Mucosa of descending colon (tissue), 3 donors: ENCODE measurements at regions not wholly inside any gene's neighbourhood (a gene's known extent, or its start where the extent isn't known, plus 50 kb on each side); places are given as distances from the start of the nearest gene placed in this dataset.
A peak's percentile ranks its signal among the peaks of the same experiment; 100 is the strongest.

Source experiments
- ATAC-seq: fragments of 200-7000 bp; cut with Tn5 transposase; one replicate; pipeline ENCODE4 v1.9.1; 2020; ENCODE audit warnings: mild to moderate bottlenecking, moderate library complexity
- DNase-seq, 3 donors: peaks; one replicate each; pipeline ENCODE4 v3.0.0-alpha.2; 2020
- H3K36me3 ChIP-seq: fragments of 200-600 bp; one replicate; pipeline ENCODE4 v1.8.0; 2021; ENCODE audit warnings: low read depth, mild to moderate bottlenecking
- H3K4me1 ChIP-seq: fragments of 200-600 bp; one replicate; pipeline ENCODE4 v1.8.0; 2021; ENCODE audit warnings: low read depth, mild to moderate bottlenecking
- H3K4me3 ChIP-seq: fragments of 200-600 bp; one replicate; pipeline ENCODE4 v1.8.0; 2021; ENCODE audit warnings: mild to moderate bottlenecking
- H3K9me3 ChIP-seq: fragments of 200-600 bp; one replicate; pipeline ENCODE4 v1.8.0; 2021; ENCODE audit warnings: mild to moderate bottlenecking
- intact Hi-C, 2 donors: fragments of 100-400 bp; cut with DNase I in 1 of 2; cut with micrococcal nuclease in 1 of 2; formaldehyde crosslinking; loops; one replicate each; pipeline versions ENCODE4 v1.11.0 to v1.11.1; 2022; cut with DNase I, micrococcal nuclease
- TF ChIP-seq, protein P1 (sequence below): fragments of 200-600 bp; IDR thresholded peaks from one replicate; pipeline ENCODE4 v1.8.0; 2022; ENCODE audit warnings: antibody characterized with exemption, mild to moderate bottlenecking
- donor health status: DM: no; HTN: no; CAD: no; lungs with moderate emphysema.
- donor health status: DM: no; HTN: no; CAD: no.
- donor health status: DM: no; HTN: yes; CAD: no.

DNA sequence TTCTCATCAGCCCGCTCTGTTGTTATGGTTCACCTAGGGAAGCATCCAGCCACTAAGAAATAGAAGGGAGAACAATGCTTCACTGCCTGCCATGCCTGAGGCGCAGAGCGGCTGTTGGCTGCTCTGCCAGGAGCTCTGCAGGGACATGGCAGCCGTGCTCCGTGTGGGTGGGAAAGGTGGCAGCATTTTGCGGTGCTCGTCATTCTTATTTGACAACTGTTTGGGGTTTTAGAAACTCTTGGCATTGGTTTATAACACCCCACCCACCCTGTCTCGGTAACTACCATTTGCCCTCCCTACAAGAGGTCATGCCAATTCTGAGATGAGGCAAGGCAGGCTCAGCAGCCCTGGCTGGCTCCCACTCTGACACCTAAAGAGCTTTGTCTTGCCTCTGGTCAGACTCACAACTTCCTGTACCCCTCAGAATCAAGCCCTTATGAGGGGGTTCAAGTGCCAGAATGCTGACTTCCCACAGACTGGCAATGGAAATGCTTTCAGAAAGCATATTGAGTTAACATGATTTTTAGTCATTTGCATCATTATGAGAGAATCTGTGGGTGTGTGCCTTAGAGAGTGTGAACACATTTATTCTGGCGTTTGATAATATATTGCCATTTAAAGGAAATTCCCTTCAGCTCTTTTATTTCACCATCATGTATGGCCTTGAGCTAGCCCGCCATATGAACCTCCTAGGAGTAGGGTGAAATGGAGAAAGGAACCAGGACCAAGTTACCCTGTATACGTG is 288.0 kb upstream of the ANKRD55 start:
- no peaks in the 10 kb centered on the region for H3K9me3 ChIP-seq
- H3K36me3 ChIP-seq = no peaks in the 10 kb centered on the region
- DNase-seq = no peak
- ATAC-seq = no peak
- no peaks in the 10 kb centered on the region for H3K4me1 ChIP-seq
- no peak overlapping the region for H3K4me3 ChIP-seq
- TF ChIP-seq, protein P1, sequence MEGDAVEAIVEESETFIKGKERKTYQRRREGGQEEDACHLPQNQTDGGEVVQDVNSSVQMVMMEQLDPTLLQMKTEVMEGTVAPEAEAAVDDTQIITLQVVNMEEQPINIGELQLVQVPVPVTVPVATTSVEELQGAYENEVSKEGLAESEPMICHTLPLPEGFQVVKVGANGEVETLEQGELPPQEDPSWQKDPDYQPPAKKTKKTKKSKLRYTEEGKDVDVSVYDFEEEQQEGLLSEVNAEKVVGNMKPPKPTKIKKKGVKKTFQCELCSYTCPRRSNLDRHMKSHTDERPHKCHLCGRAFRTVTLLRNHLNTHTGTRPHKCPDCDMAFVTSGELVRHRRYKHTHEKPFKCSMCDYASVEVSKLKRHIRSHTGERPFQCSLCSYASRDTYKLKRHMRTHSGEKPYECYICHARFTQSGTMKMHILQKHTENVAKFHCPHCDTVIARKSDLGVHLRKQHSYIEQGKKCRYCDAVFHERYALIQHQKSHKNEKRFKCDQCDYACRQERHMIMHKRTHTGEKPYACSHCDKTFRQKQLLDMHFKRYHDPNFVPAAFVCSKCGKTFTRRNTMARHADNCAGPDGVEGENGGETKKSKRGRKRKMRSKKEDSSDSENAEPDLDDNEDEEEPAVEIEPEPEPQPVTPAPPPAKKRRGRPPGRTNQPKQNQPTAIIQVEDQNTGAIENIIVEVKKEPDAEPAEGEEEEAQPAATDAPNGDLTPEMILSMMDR = no peak
- intact Hi-C loops = no loop called here

DNA sequence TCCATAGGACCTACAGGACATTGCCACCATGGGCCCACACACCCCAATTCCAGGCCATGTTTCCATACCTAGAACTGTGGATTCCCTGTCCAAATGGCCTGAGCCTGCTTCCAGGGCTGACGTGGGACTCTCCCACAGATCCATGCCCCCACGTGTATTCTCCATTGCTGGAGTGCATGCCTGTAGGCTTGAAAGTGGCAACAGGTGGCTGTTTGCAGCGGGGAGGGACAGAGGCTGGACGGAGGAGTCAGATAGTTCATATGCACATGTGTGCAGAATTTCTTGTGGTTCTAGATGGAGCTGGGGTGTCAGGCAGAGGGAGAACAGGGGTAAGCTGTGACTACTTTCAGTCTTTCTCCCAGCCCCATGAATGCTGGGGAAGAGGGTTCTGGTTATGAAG is 285.7 kb upstream of the ANKRD55 start:
- TF ChIP-seq, protein P1 = no peak
- no peaks in the 10 kb centered on the region for H3K9me3 ChIP-seq
- no peaks in the 10 kb centered on the region for H3K36me3 ChIP-seq
- no peak for DNase-seq
- intact Hi-C loops = no loop called here
- no peak overlapping the region for H3K4me3 ChIP-seq
- H3K4me1 ChIP-seq = no peaks in the 10 kb centered on the region
- ATAC-seq = no peak

DNA sequence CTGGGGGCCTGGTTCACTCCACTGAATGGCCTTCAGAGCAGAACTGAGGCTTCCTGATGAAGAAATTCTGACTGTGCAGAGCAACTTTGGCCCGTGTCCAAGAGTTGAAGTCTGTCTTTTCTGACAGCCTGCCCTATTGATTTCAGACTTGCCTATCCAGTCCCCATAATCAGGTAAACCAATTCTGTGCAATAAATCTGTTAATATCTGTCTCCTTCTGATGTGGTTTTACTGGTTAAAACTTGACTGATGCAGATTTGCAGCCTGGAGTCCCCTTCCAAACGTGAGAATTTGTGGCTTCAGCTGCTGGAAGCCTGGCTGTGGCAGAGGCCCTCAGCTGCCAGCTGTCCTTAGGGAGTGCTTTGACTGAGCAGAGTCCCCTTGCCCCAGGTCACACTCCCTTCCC is 283.9 kb upstream of the ANKRD55 start:
- TF ChIP-seq, protein P1 = no peak
- Histone ChIP-seq H3K4me1 (no peaks in the 10 kb centered on the region), H3K9me3 (no peaks in the 10 kb centered on the region), H3K4me3 (no peak overlapping the region), H3K36me3 (no peaks in the 10 kb centered on the region)
- ATAC-seq (no peak), DNase-seq (peak in 1 of 3 donors; percentile 32)
- intact Hi-C loops = no loop called here

DNA sequence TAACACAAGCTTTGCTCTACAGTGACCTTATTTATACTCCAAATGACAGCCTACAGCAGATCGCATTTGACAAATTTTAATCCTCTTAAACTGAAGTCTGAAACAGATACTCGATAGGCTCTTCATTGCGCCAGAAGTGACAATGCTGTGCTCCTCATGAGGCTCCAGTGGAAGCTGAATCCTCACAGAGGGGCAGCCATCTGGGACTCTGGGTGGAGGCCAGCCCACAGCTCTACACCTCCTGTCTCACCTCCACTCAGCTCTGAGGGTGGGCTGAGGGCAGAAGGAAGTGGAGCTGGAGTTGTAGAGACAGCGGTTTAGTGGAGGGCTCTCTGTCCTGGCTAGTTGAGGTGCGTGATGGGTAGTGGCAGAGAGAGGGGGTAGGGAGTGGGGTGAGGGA is 283.3 kb upstream of the ANKRD55 start:
- H3K4me3 ChIP-seq = no peak overlapping the region
- TF ChIP-seq, protein P1 = no peak
- DNase-seq = no peak
- no peaks in the 10 kb centered on the region for H3K36me3 ChIP-seq
- no peak for ATAC-seq
- no peaks in the 10 kb centered on the region for H3K9me3 ChIP-seq
- H3K4me1 ChIP-seq = no peaks in the 10 kb centered on the region
- intact Hi-C loops = no loop called here

DNA sequence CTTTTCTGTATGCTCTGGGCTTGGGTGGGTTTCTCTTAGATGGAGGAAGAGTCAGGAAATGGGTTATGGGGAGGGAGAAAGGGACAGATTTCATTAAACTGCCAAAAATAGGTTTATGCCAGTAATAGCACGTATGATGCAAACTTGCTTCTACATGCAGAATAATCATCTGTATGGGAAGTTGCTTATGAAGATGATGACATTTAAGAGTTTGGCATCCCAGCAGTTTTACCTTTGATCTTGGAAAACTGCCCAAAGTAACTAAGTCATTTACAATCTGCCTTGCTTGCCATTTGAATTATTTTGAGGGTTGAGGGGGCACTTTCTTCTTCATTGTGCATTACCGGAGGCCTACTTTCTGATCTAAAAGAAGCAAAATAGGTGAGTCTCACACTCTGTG is 282.9 kb upstream of the ANKRD55 start:
- ATAC-seq = no peak
- intact Hi-C loops = no loop called here

More for the DNA sequence above, 282.9 kb upstream of the ANKRD55 start:
- Histone ChIP-seq H3K9me3 (no peaks in the 10 kb centered on the region), H3K36me3 (no peaks in the 10 kb centered on the region), H3K4me1 (no peaks in the 10 kb centered on the region), H3K4me3 (no peak overlapping the region)
- no peak for DNase-seq
- TF ChIP-seq, protein P1 = no peak
